ENCODE measurements at regions not wholly inside any gene's neighbourhood (a gene's known extent, or its start where the extent isn't known, plus 50 kb on each side); places are given as distances from the start of the nearest gene placed in this dataset.

GRCh38 chr10:10911035-10911434, 106.6 kb upstream of the CELF2 start:
- Histone ChIP-seq H3K36me3 (no peaks in the 10 kb centered on the region), H3K9me3 (no peaks in the 10 kb centered on the region), H3K27me3 (no peaks in the 10 kb centered on the region), H3K4me3 (ENCODE audit: low read depth, low read length) (no peak overlapping the region), H3K4me1 (no peaks in the 10 kb centered on the region)
- no peak for TF ChIP-seq CTCF (IDR thresholded peaks at IDR 0.05; ENCODE audit: low read depth, low read length)
- DNase-seq = no peak

- Histone ChIP-seq H3K36me3 (no peaks in the 10 kb centered on the region), H3K27me3 (no peaks in the 10 kb centered on the region), H3K9me3 (no peaks in the 10 kb centered on the region), H3K4me1 (no peaks in the 10 kb centered on the region), H3K4me3 (ENCODE audit: low read depth, low read length) (no peak overlapping the region)
- no peak for DNase-seq
- TF ChIP-seq CTCF (IDR thresholded peaks at IDR 0.05; ENCODE audit: low read depth, low read length) = no peak
Observed at GRCh38 chr10:10911471-10911921, 106.2 kb upstream of the CELF2 start.

DNA sequence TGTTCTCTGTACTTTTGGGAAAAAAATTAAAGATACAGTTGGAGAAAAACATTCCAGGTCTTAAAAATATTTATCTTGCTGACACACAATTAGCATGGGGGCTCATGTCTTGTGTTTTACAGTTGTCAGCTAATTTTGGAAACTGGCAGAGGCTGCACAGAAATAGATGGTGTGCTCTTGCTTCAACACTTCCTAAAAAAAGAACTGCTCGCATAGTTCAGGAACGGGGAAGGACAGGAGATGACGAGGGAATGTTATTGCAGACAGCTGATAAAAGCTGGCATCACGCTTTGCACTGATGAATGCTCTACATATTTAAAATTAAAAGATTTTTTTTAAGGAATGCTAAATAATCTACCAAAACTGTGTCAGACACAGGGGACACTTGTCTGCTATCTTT, 103.5 kb upstream of the CELF2 start:
- Histone ChIP-seq H3K36me3 (no peaks in the 10 kb centered on the region), H3K4me3 (ENCODE audit: low read depth, low read length) (no peak overlapping the region), H3K9me3 (no peaks in the 10 kb centered on the region), H3K4me1 (no peaks in the 10 kb centered on the region), H3K27me3 (no peaks in the 10 kb centered on the region)
- DNase-seq = no peak
- no peak for TF ChIP-seq CTCF (IDR thresholded peaks at IDR 0.05; ENCODE audit: low read depth, low read length)

GRCh38 chr10:10915215-10915614, 102.5 kb upstream of the CELF2 start:
- TF ChIP-seq CTCF (IDR thresholded peaks at IDR 0.05; ENCODE audit: low read depth, low read length) = no peak
- H3K27me3 ChIP-seq = no peaks in the 10 kb centered on the region

GRCh38 chr10:10917031-10917430, 100.6 kb upstream of the CELF2 start:
- no peaks in the 10 kb centered on the region for H3K36me3 ChIP-seq
- H3K9me3 ChIP-seq = no peaks in the 10 kb centered on the region
- no peak for TF ChIP-seq CTCF (IDR thresholded peaks at IDR 0.05; ENCODE audit: low read depth, low read length)
- H3K4me1 ChIP-seq = no peaks in the 10 kb centered on the region
- no peaks in the 10 kb centered on the region for H3K27me3 ChIP-seq
- DNase-seq = no peak
- no peak overlapping the region for H3K4me3 ChIP-seq (ENCODE audit: low read depth, low read length)

More at GRCh38 chr10:10915215-10915614, 102.5 kb upstream of the CELF2 start:
- Histone ChIP-seq H3K36me3 (no peaks in the 10 kb centered on the region), H3K4me1 (no peaks in the 10 kb centered on the region), H3K4me3 (ENCODE audit: low read depth, low read length) (no peak overlapping the region), H3K9me3 (no peaks in the 10 kb centered on the region)
- DNase-seq = no peak

GRCh38 chr10:10919976-10920375, 97.7 kb upstream of the CELF2 start:
- Histone ChIP-seq H3K36me3 (no peaks in the 10 kb centered on the region), H3K27me3 (no peaks in the 10 kb centered on the region), H3K4me1 (no peaks in the 10 kb centered on the region), H3K4me3 (ENCODE audit: low read depth, low read length) (no peak overlapping the region), H3K9me3 (no peaks in the 10 kb centered on the region)
- no peak for DNase-seq
- TF ChIP-seq CTCF (IDR thresholded peaks at IDR 0.05; ENCODE audit: low read depth, low read length) = no peak
